DMS153 treated with DMSO at 0.1 percent for 48 hours (cell line): ENCODE measurements at regions not wholly inside any gene's neighbourhood (a gene's known extent, or its start where the extent isn't known, plus 50 kb on each side); places are given as distances from the start of the nearest gene placed in this dataset.

Experiments
- DNase-seq: peaks from one replicate; lab custom pipeline; 2025; ENCODE audit not compliant: unreplicated experiment; lab: John Stamatoyannopoulos, UW

DNA sequence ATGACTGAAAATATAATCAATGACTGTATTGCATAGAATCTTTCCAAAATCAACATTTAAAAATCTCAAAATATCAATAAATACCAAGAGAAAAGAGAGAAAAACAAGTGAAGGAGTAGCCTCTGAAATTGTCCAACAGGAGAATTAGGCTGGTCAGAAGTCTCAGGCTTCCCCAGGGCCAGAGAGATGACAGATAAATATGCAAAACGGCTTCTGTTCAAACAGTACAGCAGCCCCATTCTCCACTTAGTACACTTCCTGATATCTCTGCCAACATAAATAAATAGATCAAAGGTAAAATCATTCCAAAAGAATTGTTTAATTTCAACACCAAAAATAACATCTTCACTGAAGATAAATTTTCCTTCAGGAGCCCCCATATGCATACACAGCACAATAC is 204.7 kb upstream of the GABRA2 start:
- peak; percentile 5 for DNase-seq

DNA sequence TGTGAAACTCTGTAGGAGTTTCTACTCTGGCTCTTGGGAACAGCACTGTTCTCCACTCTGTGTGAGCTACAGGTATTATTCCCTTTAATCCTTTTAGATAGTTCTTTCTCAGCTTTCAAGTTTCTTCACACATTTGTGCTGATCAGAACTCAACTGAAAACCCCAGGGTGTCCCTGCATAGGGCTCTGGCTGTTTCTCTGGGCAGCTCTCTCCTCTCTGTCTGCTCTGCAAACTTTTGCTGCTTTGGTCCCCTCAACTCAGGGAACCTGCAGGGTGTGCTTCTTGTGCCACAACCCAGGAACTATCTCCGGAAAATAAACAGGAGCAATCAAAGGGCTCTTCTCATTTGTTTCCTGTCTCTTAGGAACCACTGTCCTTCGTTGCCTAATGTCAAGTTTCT is 196.6 kb upstream of the GABRA2 start:
- DNase-seq: no peak

DNA sequence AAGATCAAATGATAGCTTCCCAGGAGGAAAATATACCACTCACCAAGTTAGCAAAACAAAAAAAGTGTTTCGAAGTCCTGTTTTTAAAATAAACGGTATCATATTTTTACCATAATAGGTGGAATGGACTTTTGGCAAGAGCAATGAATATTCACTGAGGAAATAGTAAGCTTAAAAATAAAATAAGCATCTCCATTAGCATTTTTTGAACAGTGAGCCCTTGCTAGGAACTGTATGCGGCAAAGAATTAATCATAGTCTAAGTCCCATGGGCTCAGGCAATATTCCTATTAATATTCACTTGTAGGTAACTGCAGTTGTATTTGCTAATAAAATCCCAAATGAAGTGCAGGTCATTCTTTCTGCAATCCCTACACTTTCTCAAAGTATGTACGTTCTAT is 191.7 kb upstream of the GABRA2 start:
- no peak for DNase-seq

DNA sequence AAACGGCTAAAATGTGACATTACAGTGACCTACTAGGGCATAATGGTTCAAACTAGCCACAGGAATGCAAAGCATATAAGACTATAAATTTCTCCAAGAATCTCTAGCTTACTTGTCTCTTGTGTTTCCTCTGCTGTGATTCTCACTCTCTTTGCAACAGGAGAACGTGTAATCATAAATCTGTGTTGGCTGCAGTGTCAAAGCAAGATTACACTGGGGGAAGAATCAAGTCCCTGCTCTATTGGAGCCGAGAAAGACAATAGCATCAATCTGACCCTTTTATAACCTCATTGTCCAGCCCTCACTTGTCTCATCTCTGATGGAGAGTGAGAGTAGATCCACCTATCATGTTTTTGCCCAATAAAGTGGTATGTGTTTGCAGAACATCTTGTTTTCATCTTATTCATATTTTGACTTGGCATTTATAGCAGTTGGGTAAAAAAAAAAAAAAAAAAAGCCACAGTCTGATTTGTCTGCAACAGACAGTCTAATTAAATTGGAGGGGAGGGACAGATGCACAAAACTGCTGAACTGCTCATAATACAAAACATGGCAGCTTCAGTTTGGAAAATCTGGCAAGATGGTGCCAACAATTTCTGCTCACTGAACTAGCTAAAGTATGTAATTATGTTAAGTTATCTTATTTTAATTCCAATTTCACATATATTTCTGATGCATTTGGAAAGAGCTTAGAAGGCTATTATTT is 165.0 kb upstream of the GABRA2 start:
- DNase-seq: no peak

DNA sequence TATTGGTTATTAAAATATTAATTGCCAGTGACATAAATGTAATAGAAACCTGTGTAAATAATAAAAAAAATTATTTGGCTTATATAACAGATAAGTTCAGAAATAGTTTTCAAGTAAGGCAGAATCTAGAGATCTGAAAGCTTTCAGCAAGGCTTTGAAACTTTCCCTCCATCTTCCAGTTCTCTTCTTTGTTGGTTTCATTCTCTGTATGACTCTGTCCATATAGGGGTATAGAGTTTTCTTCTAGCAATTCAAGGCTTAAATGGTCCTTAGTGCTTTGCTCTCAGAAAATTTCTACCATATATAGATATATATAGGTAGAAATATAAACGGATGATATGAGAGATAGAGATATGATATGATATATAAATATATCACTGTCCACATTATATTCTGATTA is 160.5 kb upstream of the GABRA2 start:
- DNase-seq: no peak

DNA sequence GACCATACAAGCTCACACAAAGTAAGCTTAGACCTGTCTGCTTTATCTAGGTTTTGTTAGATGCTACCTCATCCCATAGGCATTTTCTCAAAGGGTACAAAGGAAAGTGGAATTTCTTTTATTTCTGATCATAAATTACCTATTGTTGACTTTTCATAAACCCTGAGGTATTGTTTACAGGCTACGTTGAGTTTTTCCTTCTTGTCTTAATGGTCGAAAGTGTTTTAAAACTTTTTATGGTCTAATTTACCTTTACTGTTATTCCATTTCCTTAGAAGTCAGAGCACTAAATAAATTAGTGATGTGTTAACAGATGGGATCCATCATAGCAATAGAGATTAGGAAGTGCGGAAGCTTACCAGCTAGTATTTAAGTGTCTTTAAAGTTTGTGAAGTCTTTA is 159.2 kb upstream of the GABRA2 start:
- DNase-seq: no peak

DNA sequence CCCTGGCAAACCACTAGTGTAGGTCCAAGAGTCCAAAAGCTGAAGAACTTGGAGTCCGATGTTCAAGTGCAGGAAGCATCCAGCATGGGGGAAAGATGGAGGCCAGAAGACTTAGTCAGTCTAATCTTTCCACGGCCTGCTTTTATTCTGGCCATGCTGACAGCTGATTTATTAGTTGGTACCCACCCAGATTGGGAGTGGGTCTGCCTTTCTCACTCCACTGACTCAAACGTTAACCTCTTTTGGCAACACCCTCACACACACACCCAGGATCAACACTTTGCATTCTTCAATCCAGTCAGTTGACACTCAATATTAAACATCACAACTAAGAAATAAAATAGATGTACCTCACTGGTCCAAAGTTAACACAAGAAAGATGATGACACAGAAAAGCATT is 134.8 kb upstream of the GABRA2 start:
- no peak for DNase-seq

DNA sequence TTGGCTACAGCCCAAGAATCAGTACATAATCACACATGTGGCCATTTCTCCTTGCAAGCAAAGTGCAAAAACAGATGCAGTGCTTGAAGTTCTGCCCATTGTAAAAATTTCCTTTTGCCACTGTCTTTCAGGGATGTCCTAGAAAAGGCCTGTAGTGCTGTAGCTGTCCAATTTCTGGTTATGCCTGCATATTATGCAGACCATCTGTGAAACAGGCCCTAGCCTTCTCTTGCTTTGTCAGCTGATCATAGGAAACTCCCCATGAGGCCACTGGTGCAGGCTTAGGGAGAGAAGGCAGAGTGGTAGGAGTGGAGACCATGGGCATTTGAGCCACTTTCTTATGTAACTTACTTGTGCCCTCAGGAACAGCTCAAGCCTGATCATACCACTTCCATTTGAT is 130.4 kb upstream of the GABRA2 start:
- no peak for DNase-seq

DNA sequence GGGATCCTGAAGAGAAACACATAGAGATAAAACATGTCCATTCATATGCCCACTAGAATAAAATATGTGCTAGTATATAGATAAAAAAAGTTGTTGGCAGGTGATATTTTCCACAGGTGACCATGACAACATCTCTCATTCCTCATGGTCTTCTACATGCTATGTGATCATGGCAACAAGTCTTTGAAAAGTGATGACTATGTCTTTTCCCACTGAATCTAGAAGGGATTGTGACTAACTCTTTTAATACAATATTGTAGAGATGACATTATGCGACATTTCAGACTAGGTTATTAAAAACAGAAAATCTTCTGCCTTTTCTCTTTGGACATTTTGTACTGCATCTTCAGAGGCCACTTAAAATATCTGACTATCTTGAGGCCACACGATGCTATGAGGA is 126.0 kb upstream of the GABRA2 start:
- DNase-seq: no peak

DNA sequence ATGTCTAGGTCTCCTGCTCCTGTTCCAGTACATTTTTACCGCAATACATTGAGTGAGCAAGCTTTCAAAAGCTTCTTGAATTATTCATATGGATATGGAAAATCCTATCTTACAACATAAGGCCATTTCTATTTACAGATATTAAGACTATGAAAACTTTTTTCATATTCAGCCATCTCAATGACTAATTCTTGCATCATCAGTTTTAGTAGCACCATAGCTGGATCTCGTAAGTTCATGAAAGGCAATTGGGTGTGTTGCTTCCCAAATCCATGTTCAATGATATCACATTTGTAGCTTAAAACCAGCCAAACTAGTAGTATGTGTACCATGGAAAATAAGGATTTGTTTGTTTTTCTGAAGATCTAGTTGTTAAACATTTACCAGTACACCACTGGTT is 118.3 kb upstream of the GABRA2 start:
- DNase-seq: no peak

DNA sequence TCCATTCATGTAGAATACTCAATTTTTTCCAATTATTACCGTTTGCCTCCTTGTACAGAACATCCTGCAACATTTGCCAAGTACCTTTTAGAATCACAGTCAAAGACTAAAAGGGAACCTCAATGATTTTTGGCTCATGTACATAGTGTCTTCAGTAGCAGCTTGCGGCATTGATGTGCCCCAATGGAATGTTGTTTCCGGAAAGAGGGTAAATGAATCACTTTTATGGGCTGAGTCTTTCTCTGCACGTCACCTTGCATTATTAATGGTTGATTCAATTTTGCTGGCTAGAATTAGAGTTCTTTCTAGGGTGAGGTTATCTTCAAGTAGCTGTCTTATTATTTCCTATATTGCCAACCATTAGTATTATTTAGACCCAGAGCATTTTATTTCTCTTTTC is 116.9 kb upstream of the GABRA2 start:
- DNase-seq: no peak

DNA sequence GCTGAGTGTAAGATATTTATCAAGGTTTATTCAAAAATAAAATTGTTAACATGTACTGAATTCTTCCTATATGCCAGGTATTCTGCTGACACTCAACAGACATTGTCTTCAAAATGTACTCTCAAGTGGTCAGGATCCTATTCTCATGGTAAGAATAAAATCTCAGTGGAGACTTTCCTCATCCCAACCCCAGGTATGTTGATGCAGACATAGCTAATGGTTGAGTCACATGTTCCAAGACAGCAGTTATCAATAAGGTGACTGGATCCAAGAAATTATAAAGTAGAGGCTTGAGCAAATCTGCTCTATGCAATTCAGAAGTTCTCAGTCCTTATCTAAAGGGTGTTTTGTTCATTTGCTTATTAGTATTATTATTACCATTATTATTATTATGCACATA is 115.2 kb upstream of the GABRA2 start:
- no peak for DNase-seq

DNA sequence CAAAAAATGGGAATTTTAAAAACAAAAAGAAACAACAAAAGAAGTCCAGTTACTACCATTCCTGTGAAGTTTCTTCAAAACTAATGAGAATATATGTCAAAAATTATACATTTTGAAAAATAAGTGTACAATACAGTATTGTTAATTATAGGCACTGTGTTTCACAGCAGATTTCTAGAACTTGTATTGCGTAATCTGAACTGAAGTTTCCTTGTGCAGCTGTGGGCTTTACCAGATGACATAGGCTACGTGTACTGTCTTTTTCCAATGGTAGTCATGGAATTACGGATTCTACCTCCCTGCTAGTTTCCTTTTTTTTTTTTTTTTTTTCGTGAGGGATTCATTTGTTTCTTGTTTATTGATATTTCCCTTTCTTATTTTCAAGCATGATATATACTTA is 113.8 kb upstream of the GABRA2 start:
- DNase-seq: no peak

DNA sequence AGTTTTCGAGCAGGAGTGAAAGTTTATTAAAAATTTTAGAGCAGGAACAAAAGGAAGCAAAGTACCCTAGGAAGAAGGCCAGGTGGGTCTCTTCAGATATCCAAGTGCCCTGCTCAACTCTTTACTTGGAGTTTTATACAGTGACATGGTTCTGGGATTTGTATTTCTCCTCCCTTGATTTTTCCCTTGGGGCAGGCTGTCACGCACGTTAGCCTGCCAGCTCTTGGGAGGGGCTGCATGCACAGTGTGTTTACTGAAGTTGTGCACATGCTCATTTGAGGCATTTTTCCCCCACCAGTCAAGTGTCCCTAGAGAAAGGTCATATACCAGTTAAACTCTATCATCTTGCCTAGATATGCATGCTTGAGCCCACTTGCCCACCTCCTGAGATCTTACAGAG is 102.5 kb upstream of the GABRA2 start:
- no peak for DNase-seq

DNA sequence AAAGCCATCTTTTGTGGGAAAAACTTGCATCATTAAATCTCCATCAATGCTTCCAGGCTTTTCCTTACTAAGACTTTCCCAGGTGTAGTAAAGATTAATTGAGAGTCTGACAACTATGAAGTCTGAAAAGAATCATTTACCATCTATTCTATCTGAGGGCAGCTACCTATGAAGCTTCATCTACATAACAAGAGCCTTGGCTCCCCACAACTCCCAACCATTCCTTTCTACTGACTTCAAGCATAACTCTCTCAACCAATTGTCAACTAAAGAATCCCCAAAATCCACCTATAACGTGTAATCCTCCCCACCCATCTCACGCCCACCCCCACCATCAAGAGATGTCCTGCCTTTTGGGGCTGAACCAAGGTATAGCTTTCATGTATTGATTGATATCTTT is 101.5 kb upstream of the GABRA2 start:
- no peak for DNase-seq

DNA sequence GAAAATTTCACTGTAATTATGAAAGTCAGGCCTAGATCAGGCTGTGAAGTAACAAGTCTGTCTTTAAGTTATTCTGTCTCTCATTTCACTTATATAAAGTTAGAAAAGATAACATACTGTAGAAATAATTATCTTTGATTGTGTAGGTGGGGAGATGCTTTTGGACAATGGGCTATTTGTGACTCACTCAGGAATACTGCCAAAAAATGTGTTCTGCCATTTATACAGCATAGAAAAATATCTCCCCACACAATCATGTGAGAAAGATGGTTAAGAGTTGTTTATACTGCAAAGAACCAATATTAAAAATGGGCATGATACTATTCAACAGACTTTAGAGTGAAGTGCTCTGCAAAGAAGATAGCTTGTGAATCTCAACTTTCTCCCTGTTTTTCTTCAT is 95.0 kb upstream of the GABRA2 start:
- no peak for DNase-seq

DNA sequence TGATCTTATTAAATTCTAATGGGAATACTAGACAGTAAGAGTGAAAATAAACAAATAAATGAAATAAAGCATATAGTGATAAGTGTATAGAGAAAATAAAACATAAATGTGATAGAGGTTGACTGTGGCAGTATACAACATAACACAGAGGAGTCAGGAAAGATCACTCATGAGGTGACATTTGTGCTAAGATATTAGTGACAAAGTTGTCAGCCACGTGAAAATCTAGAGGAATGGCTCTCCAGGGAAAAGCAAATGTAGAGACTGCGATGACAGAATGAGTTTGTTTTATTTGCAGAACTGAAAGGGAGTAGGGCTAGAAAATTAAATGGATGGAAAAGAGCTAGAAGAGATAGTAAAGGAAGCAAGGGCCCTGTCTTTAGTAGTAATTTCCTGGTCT is 72.8 kb upstream of the GABRA2 start:
- DNase-seq: no peak

DNA sequence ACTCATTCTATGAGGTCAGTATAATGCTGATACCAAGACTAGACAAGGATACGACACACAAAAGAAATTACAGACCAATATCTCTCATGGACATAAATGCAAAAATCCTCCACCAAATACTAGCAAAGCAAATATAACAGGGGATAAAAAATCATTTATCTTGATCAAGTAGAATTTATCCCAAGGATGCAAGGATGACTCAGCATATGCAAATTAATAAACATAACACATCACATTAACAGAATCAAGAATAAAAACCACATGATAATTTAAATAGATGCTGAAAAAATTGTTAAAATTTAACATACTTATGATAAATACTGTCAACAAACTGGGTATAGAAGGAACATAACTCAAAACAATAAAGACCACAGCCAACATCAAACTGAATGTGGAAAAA is 69.4 kb upstream of the GABRA2 start:
- DNase-seq: no peak

DNA sequence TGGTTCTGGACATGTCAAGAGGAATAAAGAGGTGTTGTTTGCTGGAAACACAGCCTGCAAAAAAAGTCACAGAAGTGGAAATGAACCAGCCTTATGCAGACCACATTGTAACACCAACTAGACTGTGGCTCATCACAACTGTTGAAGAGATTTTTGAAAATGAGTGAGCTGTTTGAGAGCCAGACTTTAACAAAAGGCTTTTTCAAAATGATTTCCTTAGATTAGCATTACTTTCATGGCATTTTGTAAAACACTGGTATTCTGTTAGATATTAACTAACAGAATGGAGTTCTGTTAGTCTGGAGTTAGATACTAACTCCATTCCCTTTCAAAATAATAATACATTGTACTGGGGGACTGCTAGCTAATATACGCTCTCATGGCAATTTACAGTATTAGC is 60.6 kb upstream of the GABRA2 start:
- no peak for DNase-seq

DNA sequence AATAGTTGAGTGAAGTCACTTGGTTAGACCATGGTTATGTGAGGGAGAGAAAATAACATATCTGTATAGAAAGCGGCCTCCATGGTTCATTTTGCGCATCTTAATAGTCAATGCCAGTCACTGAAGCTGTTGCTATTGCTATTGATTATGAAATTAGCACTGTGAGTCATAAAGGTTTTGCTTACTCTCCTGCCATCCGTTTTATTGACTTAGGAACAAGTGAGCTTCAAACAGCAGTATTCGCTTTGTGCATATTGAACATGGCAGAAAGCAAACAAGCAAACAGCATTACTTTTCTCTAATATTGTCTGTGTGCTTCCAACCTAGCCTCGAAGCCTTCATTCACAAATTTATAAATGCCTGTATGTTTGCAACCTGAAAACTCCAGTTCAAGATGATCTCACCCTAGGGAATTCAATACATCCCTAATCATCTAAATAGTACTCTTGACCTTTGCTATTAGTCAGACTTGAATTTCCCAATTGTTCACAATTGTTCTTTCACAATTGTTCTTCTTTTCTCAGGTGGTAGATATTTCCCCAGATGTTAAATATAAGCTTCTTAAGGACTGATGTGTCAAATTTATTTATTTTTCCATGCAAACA is 55.9 kb upstream of the GABRA2 start:
- DNase-seq: no peak

DNA sequence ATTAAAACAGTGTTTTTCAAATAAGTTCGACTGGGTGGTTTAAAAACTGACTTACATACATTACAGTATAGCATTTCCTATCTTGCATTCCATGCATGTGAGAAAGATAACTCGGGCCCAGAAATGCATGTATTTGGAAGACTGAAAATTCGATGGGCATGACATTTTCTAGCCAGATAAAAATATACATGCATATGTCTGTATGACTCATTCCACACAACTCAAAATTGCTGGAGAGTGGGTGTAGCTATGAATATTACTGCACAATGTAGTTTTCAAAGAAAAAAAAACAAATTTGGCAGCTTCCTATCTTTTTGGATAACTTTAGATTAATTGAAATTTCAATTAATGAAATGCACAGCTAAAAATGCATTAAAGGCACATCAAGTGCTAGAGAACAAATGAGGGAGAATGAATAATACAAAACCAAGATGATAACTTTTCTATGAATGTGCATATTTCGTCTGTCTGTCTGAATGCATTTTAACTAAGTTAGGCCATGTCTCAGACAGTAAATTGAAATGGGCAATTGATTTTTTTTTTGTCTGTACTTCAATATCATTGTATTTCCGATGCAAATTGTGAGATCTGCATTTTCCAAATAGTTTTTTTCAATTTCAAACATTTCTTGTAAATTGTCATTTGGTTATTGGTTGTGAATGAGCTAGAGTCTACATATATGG is 54.5 kb upstream of the GABRA2 start:
- DNase-seq: no peak

DNA sequence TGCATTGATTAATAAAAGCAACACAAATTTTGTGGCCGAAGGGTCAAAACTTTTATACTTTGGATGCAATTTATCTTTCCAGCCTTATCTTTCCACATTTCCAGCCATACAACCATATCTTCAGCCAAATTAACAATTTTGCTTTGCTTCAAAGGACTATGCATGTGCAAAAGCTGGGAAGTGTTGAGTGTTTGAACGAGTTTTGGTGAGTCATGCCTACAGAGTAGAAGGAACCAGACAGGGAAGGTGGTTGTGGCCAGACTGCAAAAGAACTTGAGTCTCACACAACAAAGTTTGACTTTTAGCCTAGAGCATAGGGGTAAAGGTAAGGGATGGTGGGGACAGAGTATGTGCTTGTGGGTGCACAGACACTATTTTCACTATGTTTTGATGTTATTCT is 53.0 kb upstream of the GABRA2 start:
- no peak for DNase-seq
